ENCODE measurements at regions not wholly inside any gene's neighbourhood (a gene's known extent, or its start where the extent isn't known, plus 50 kb on each side); places are given as distances from the start of the nearest gene placed in this dataset.

GRCh38 chr1:234931404-234931973 lies 197.1 kb downstream of the TOMM20 start:
- TF ChIP-seq CTCF (IDR thresholded peaks at IDR 0.05) (no peak), EZH2 (IDR thresholded peaks at IDR 0.05; ENCODE audit: borderline replicate concordance, insufficient read depth, low read depth, low read length, poor library complexity, severe bottlenecking) (no peak)
